ENCODE measurements at regions not wholly inside any gene's neighbourhood (a gene's known extent, or its start where the extent isn't known, plus 50 kb on each side); places are given as distances from the start of the nearest gene placed in this dataset.

- POLR2A ChIA-PET = no interaction called here
- CTCF ChIA-PET = no interaction called here
- TF ChIP-seq FOXA1 (IDR thresholded peaks at IDR 0.05) = no peak
- TF ChIP-seq BHLHE40 (IDR thresholded peaks at IDR 0.05; ENCODE audit: borderline replicate concordance) = no peak
- TF ChIP-seq LEF1 (IDR thresholded peaks at IDR 0.05; ENCODE audit: borderline replicate concordance) = no peak
These were observed 67.4 kb upstream of the PPP1R3C start for GRCh38 chr10:91700273-91700672.

DNA sequence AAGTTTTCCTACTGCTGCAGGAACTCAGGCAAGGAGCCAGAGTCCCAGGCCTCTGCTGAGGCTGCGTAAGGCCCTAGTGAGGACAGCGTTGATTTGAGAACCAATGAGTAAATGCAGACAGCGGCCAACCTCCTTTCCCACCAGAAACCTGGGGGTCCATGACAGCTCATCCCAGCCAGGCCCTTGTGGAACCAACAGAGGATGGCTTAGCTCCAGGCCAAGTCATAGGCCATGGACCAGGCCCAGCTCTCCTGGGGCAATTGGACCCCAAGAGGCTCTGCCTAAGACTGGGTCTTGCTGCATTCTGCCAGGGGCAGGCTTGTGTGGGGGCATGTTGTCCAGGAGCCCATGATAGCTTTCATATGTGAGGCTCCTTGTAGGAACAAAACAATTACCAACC, 65.4 kb upstream of the PPP1R3C start:
- ChIA-PET POLR2A (no interaction called here), CTCF (no interaction called here)
- TF ChIP-seq FOXM1 (IDR thresholded peaks at IDR 0.05; ENCODE audit: borderline replicate concordance) = no peak
- no peak for TF ChIP-seq NFRKB (IDR thresholded peaks at IDR 0.05)
- no peak for TF ChIP-seq LEF1 (IDR thresholded peaks at IDR 0.05; ENCODE audit: borderline replicate concordance)
- no peak for TF ChIP-seq ARNT (IDR thresholded peaks at IDR 0.05)
- TF ChIP-seq FOXA1 (IDR thresholded peaks at IDR 0.05) = no peak
- no peak for TF ChIP-seq CTBP1 (IDR thresholded peaks at IDR 0.05; ENCODE audit: borderline replicate concordance)
- no peak for TF ChIP-seq HDGF (IDR thresholded peaks at IDR 0.05; ENCODE audit: borderline replicate concordance)
- no peak for TF ChIP-seq FOXK2 (IDR thresholded peaks at IDR 0.05)
- TF ChIP-seq SP1 (IDR thresholded peaks at IDR 0.05) = no peak
- TF ChIP-seq L3MBTL2 (conservative IDR thresholded peaks at IDR 0.05) = no peak
- DNase-seq (ENCODE audit: extremely low spot score) = no peak

More at GRCh38 chr10:91700273-91700672, 67.4 kb upstream of the PPP1R3C start:
- DNase-seq (ENCODE audit: extremely low spot score) = no peak

DNA sequence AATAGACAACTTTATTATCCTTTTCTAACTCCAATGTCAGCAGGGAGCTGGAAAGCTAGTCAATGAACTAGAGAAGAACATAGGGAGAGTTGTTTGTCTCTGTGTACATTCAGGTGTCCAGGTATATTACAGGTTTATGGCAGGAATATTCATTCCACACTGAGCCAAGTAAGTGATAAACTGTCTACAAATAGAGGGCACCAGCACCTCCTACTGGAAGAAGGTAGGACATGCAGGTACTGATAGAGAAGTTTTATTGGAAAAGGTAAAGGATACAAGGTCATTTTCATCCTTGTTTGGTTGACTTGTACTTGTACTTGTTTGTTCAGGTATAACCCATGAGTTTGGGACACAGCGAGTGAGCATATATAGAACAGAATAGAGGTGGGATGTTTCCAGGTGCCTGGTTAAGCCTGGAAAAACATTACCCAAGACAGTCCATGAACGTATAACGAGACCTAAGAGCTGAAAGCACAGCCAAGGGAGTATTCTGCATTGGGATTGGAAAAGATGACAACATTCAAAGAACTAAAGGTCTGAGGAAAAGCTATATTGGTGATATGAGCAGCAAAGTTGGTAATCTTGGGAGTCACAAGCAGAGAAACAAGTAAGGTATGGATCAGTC, 61.4 kb upstream of the PPP1R3C start:
- CTCF ChIA-PET = interaction anchor here (0.6 to 1.4 kb wide), 8 partner anchors 12 to 396 kb away, joined by 3 to 6 read pairs (median 4); no protein-coding TSS in a partner anchor
- TF ChIP-seq ELF4 (IDR thresholded peaks at IDR 0.05) (no peak), BHLHE40 (IDR thresholded peaks at IDR 0.05; ENCODE audit: borderline replicate concordance) (no peak), TARDBP (IDR thresholded peaks at IDR 0.05) (no peak), NFRKB (IDR thresholded peaks at IDR 0.05) (no peak), FOXM1 (IDR thresholded peaks at IDR 0.05; ENCODE audit: borderline replicate concordance) (no peak), FOXA1 (IDR thresholded peaks at IDR 0.05) (no peak), SP1 (IDR thresholded peaks at IDR 0.05) (no peak), LEF1 (IDR thresholded peaks at IDR 0.05; ENCODE audit: borderline replicate concordance) (no peak), FOXK2 (IDR thresholded peaks at IDR 0.05) (no peak)
- TF ChIP-seq, protein P1, sequence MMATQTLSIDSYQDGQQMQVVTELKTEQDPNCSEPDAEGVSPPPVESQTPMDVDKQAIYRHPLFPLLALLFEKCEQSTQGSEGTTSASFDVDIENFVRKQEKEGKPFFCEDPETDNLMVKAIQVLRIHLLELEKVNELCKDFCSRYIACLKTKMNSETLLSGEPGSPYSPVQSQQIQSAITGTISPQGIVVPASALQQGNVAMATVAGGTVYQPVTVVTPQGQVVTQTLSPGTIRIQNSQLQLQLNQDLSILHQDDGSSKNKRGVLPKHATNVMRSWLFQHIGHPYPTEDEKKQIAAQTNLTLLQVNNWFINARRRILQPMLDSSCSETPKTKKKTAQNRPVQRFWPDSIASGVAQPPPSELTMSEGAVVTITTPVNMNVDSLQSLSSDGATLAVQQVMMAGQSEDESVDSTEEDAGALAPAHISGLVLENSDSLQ (IDR thresholded peaks at IDR 0.05) = no peak
- POLR2A ChIA-PET = interaction anchor here (0.9 kb wide), 1 partner anchor 142 kb away, joined by 3 read pairs; no protein-coding TSS in a partner anchor
- DNase-seq (ENCODE audit: extremely low spot score) = peak; percentile 55

- ChIA-PET POLR2A (no interaction called here), CTCF (interaction anchor here (0.7 kb wide), 1 partner anchor 230 kb away, joined by 4 read pairs; no protein-coding TSS in a partner anchor)
- TF ChIP-seq FOXM1 (IDR thresholded peaks at IDR 0.05; ENCODE audit: borderline replicate concordance) = no peak
- TF ChIP-seq ZNF384 (IDR thresholded peaks at IDR 0.05) = no peak
- TF ChIP-seq, protein P1 (IDR thresholded peaks at IDR 0.05) = no peak
- no peak for TF ChIP-seq TARDBP (IDR thresholded peaks at IDR 0.05)
- no peak for DNase-seq (ENCODE audit: extremely low spot score)
These were observed 59.1 kb upstream of the PPP1R3C start for GRCh38 chr10:91691981-91692380.

- ChIA-PET CTCF (no interaction called here), POLR2A (no interaction called here)
- no peak for DNase-seq (ENCODE audit: extremely low spot score)
- no peak for TF ChIP-seq SUZ12 (IDR thresholded peaks at IDR 0.05)
- TF ChIP-seq FOXK2 (IDR thresholded peaks at IDR 0.05) = no peak
- TF ChIP-seq HDGF (IDR thresholded peaks at IDR 0.05; ENCODE audit: borderline replicate concordance) = no peak
- no peak for TF ChIP-seq ARNT (IDR thresholded peaks at IDR 0.05)
- no peak for TF ChIP-seq FOXM1 (IDR thresholded peaks at IDR 0.05; ENCODE audit: borderline replicate concordance)
- no peak for TF ChIP-seq CTBP1 (IDR thresholded peaks at IDR 0.05; ENCODE audit: borderline replicate concordance)
- TF ChIP-seq LEF1 (IDR thresholded peaks at IDR 0.05; ENCODE audit: borderline replicate concordance) = no peak
- TF ChIP-seq NFRKB (IDR thresholded peaks at IDR 0.05) = no peak
- TF ChIP-seq L3MBTL2 (conservative IDR thresholded peaks at IDR 0.05) = no peak
- TF ChIP-seq ELF4 (IDR thresholded peaks at IDR 0.05) = no peak
- TF ChIP-seq BHLHE40 (IDR thresholded peaks at IDR 0.05; ENCODE audit: borderline replicate concordance) = no peak
These were observed 58.3 kb upstream of the PPP1R3C start for GRCh38 chr10:91690996-91691676.

DNA sequence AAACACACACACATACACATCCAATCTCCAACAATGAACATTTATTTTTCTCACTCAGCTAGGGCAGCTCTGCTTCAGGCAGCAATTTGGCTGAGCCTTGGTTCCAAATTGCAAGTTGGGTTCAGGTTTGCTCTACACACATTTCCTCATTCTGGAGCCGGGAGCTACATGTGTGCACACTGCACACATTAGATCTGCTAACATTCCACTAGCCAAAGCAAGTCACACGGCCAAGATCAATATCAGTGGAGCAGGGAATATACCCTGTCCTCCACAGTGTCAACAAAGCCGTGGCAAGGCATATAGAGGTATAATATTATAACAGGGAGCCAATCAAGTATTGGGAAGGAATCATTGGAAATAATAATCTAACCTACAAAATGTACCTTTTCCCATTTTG, 57.5 kb upstream of the PPP1R3C start:
- CTCF ChIA-PET = no interaction called here
- TF ChIP-seq ZNF384 (IDR thresholded peaks at IDR 0.05) (no peak), SUZ12 (IDR thresholded peaks at IDR 0.05) (no peak), BHLHE40 (IDR thresholded peaks at IDR 0.05; ENCODE audit: borderline replicate concordance) (no peak), FOXK2 (IDR thresholded peaks at IDR 0.05) (no peak), SP1 (IDR thresholded peaks at IDR 0.05) (no peak), HDGF (IDR thresholded peaks at IDR 0.05; ENCODE audit: borderline replicate concordance) (no peak), L3MBTL2 (conservative IDR thresholded peaks at IDR 0.05) (no peak)
- TF ChIP-seq, protein P1 (IDR thresholded peaks at IDR 0.05) = no peak
- POLR2A ChIA-PET = no interaction called here
- no peak for DNase-seq (ENCODE audit: extremely low spot score)

Data from HEK293T (cell line).